HUES48 (cell line): ENCODE measurements at regions not wholly inside any gene's neighbourhood (a gene's known extent, or its start where the extent isn't known, plus 50 kb on each side); places are given as distances from the start of the nearest gene placed in this dataset.

Source experiments
- H3K27ac ChIP-seq: one replicate; pipeline ENCODE4 v1.7.0; 2013; ENCODE audit warnings: low read depth, low read length, inconsistent platforms
- H3K27me3 ChIP-seq: 2 replicates; pipeline ENCODE4 v1.6.1; 2013; ENCODE audit warnings: mild to moderate bottlenecking, low read length; ENCODE audit not compliant: control insufficient read depth, insufficient read depth
- H3K36me3 ChIP-seq: 2 replicates; pipeline ENCODE4 v1.6.1; 2013; ENCODE audit warnings: low read length; ENCODE audit not compliant: control insufficient read depth, insufficient read depth
- H3K4me1 ChIP-seq: 2 replicates; pipeline ENCODE4 v1.6.1; 2013; ENCODE audit warnings: mild to moderate bottlenecking, low read length; ENCODE audit not compliant: control insufficient read depth, insufficient read depth
- H3K4me3 ChIP-seq: 2 replicates; pipeline ENCODE4 v1.5.1; 2013; ENCODE audit warnings: mild to moderate bottlenecking, low read depth, low read length
- H3K9ac ChIP-seq: 2 replicates; pipeline ENCODE4 v1.6.1; 2013; ENCODE audit warnings: mild to moderate bottlenecking, low read depth, low read length, moderate library complexity
- H3K9me3 ChIP-seq: 2 replicates; pipeline ENCODE4 v1.6.1; 2013; ENCODE audit warnings: low read length; ENCODE audit not compliant: control insufficient read depth, insufficient read depth

DNA sequence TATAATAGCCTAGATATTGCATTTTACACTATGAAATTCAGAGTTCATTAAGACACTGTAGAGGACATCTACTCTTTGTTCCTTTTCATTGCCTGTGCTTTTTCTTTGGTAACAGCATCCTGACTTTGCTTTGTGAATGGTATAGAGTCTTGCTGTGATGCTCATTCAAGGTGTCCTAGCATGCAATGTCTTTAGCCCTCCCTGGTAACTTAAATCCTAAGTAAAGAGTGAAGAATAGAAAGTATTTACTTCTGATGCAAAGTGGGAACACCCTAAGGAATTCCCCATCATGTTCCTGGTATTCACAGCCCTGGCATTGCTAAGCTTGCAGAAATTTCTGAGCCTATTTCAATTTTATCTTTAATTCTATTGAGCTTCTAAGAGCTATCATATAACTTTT, 400.1 kb downstream of the FAT4 start:
- no peak overlapping the region for H3K9ac ChIP-seq

DNA sequence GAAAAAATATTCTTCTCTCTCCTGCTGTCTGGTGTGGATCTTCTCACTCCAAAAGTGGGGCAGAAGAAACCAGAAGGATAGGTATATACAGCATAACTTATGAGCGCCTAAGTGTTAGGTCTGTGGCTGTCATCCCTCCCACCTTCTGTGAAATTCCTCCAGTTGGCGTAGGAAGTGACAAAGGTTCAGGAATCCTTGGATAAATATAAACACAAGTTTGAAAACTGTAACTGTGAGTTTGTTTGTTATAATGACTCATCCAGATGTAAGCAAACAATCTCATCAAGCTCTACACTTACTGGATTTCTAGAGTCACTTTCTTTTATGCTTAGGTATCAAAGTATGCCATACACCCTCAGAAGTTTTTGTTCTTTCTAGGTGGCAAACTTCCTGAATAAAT, 405.2 kb downstream of the FAT4 start:
- Histone ChIP-seq H3K4me3 (no peak overlapping the region), H3K9ac (no peak overlapping the region), H3K9me3 (no peaks in the 10 kb centered on the region), H3K4me1 (no peaks in the 10 kb centered on the region), H3K27ac (no peak overlapping the region), H3K27me3 (no peaks in the 10 kb centered on the region), H3K36me3 (no peaks in the 10 kb centered on the region)

More for the DNA sequence above, 400.1 kb downstream of the FAT4 start:
- Histone ChIP-seq H3K4me1 (peaks cover 14% of the 10 kb centered on the region), H3K36me3 (no peaks in the 10 kb centered on the region), H3K27me3 (no peaks in the 10 kb centered on the region), H3K4me3 (no peak overlapping the region), H3K9me3 (no peaks in the 10 kb centered on the region), H3K27ac (peak overlapping the region; percentile 83)

DNA sequence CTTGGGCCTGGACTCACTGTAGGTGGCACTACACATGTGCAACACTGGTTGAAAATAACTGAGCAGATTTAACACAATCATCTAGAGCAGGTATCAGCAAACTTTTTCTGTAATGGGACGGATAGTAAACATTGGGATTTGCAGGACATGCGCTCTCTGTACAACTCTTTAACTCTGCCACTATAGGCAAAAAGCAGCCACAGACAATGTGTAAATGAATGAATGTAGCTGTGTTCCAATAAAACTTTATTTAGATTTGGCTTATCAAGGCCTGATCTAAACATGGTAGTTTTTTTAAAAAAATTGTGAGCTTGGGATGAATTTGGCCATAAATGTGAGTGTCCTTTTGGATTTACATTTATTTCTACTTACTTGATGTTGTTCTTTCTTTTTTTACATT, 407.3 kb downstream of the FAT4 start:
- H3K36me3 ChIP-seq = no peaks in the 10 kb centered on the region
- H3K9me3 ChIP-seq = no peaks in the 10 kb centered on the region
- no peak overlapping the region for H3K4me3 ChIP-seq
- no peaks in the 10 kb centered on the region for H3K27me3 ChIP-seq
- no peak overlapping the region for H3K9ac ChIP-seq
- peaks cover 11% of the 10 kb centered on the region for H3K4me1 ChIP-seq
- no peak overlapping the region for H3K27ac ChIP-seq

DNA sequence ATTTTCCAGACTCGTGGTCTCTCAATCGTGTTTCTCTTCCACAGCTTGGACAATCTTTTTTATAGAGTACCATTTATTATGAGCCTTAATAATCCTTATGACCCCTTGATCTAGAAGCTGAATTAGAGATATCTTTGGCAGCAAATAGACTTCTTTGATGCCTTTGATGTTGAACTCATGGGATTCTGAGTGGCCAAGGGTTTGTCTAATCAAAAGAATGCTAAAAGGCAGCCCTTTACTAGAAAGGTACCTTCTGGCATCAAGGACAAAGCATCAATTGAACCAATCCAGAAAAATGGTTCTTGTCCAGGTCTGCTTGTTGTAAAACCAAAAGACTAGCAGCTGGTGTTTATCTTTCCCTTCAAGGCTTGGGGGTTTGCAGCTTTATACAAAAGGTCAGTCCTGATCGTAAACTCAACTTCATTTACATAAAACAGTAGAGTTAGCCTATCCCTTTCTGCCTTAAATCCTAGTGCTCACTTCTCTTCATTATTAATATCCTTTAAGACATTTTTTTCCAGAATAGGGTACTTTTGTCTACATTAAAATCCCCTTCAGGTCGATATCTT, 411.3 kb downstream of the FAT4 start:
- Histone ChIP-seq H3K27me3 (no peaks in the 10 kb centered on the region), H3K4me1 (peaks cover 41% of the 10 kb centered on the region), H3K9me3 (no peaks in the 10 kb centered on the region), H3K27ac (no peak overlapping the region), H3K9ac (no peak overlapping the region), H3K4me3 (no peak overlapping the region), H3K36me3 (no peaks in the 10 kb centered on the region)

- Histone ChIP-seq H3K27ac (peak overlapping the region; percentile 7), H3K4me3 (no peak overlapping the region), H3K27me3 (no peaks in the 10 kb centered on the region), H3K36me3 (no peaks in the 10 kb centered on the region), H3K9ac (no peak overlapping the region), H3K9me3 (no peaks in the 10 kb centered on the region), H3K4me1 (peaks cover 41% of the 10 kb centered on the region)
Measured at GRCh38 chr4:125727931-125728330, 413.2 kb downstream of the FAT4 start.

GRCh38 chr4:125728568-125728967, 413.8 kb downstream of the FAT4 start:
- no peak overlapping the region for H3K4me3 ChIP-seq
- no peak overlapping the region for H3K9ac ChIP-seq
- H3K27ac ChIP-seq = peak overlapping the region; percentile 3
- peaks cover 41% of the 10 kb centered on the region for H3K4me1 ChIP-seq
- no peaks in the 10 kb centered on the region for H3K27me3 ChIP-seq
- no peaks in the 10 kb centered on the region for H3K36me3 ChIP-seq
- H3K9me3 ChIP-seq = no peaks in the 10 kb centered on the region

DNA sequence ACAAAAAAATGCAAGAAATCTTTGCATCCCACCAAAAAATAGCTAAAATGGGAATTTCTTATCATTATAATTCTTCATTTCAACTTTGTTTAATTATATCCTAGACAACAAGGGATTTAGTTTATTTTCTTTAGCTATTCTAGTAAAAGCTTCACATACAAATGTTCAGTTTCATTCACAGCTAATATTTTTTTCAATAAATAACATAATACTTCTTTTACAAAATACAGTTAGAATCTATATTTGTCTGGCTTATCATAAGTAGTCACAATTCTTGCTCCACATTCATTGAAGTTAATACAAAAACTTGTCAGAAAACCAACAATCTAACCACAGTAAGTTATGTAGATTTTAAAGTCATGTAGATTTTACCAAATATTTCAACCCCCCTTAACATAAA, 414.4 kb downstream of the FAT4 start:
- Histone ChIP-seq H3K27ac (peak overlapping the region; percentile 2), H3K9me3 (no peaks in the 10 kb centered on the region), H3K36me3 (no peaks in the 10 kb centered on the region), H3K27me3 (no peaks in the 10 kb centered on the region), H3K9ac (no peak overlapping the region), H3K4me1 (peaks cover 42% of the 10 kb centered on the region), H3K4me3 (no peak overlapping the region)

- H3K4me1 ChIP-seq = peaks cover 55% of the 10 kb centered on the region
- H3K36me3 ChIP-seq = no peaks in the 10 kb centered on the region
- no peaks in the 10 kb centered on the region for H3K27me3 ChIP-seq
- no peaks in the 10 kb centered on the region for H3K9me3 ChIP-seq
- H3K4me3 ChIP-seq = no peak overlapping the region
- H3K27ac ChIP-seq = no peak overlapping the region
- no peak overlapping the region for H3K9ac ChIP-seq
Measured at GRCh38 chr4:125732632-125733031, 417.9 kb downstream of the FAT4 start.

GRCh38 chr4:125734504-125734903, 419.7 kb downstream of the FAT4 start:
- Histone ChIP-seq H3K36me3 (no peaks in the 10 kb centered on the region), H3K9ac (no peak overlapping the region), H3K4me1 (peaks cover 38% of the 10 kb centered on the region), H3K27me3 (no peaks in the 10 kb centered on the region), H3K9me3 (no peaks in the 10 kb centered on the region), H3K4me3 (no peak overlapping the region), H3K27ac (peak overlapping the region; percentile 92)

DNA sequence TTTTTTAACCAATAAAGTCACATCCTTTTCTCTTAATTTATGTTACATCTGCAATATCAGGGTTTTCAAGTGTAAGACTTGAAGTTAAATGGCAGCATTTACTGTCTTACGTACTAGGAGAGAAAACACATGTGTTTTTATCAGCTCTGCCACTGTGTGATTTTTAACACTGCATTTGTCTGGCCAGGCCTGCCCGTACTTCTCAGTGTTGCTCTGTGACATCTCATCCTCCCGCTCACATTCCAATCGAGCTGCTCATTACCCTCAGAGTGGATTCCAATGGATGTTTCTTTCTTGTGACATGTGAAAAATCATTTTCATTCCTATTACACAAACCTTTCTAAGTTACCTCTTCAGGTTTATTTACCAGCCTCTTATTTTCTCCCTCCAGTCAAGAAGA, 420.3 kb downstream of the FAT4 start:
- peak overlapping the region; percentile 92 for H3K27ac ChIP-seq
- peak overlapping the region; percentile 11; the same call in 1 of the 2 replicates for H3K4me3 ChIP-seq
- H3K9ac ChIP-seq = no peak overlapping the region; the same call in 1 of the 2 replicates
- no peaks in the 10 kb centered on the region for H3K27me3 ChIP-seq
- no peaks in the 10 kb centered on the region for H3K9me3 ChIP-seq
- H3K4me1 ChIP-seq = peaks cover 36% of the 10 kb centered on the region
- H3K36me3 ChIP-seq = no peaks in the 10 kb centered on the region

- Histone ChIP-seq H3K9me3 (no peaks in the 10 kb centered on the region), H3K27ac (peak overlapping the region; percentile 92), H3K36me3 (no peaks in the 10 kb centered on the region), H3K4me1 (peaks cover 32% of the 10 kb centered on the region), H3K4me3 (no peak overlapping the region), H3K27me3 (no peaks in the 10 kb centered on the region), H3K9ac (no peak overlapping the region)
Measured at GRCh38 chr4:125736057-125736456, 421.3 kb downstream of the FAT4 start.
